ENCODE measurements at regions not wholly inside any gene's neighbourhood (a gene's known extent, or its start where the extent isn't known, plus 50 kb on each side); places are given as distances from the start of the nearest gene placed in this dataset.

- H3K79me2 ChIP-seq (ENCODE audit: control insufficient read depth, insufficient read depth, low read length) = no peaks in the 10 kb centered on the region
These were observed 1129.6 kb upstream of the GBE1 start for GRCh38 chr3:82891028-82891427.

More at GRCh38 chr3:82891028-82891427, 1129.6 kb upstream of the GBE1 start:
- CTCF ChIA-PET (ENCODE audit: low intra/inter-chr PET ratio) = no interaction called here
- Histone ChIP-seq H3K9ac (ENCODE audit: insufficient read depth in 1 of 2, low read depth in 2 of 2, low read length in 2 of 2) (no peak overlapping the region), H3K9me3 (replicated peaks; ENCODE audit: control insufficient read depth, insufficient read depth, low read depth, low read length) (no peaks in the 10 kb centered on the region), H2AFZ (ENCODE audit: low read depth, low read length) (no peak overlapping the region), H4K20me1 (replicated peaks; ENCODE audit: control insufficient read depth, insufficient read depth, low read length) (no peaks in the 10 kb centered on the region), H3K27me3 (ENCODE audit: control insufficient read depth in 2 of 2, insufficient read depth in 2 of 2, low read length in 2 of 2) (no peaks in the 10 kb centered on the region), H3K27ac (ENCODE audit: extremely low read depth, low read depth, low read length) (no peak overlapping the region), H3K36me3 (ENCODE audit: control insufficient read depth, insufficient read depth, low read length) (no peaks in the 10 kb centered on the region), H3K4me1 (replicated peaks in 1 of 2; ENCODE audit: control insufficient read depth in 2 of 2, insufficient read depth in 2 of 2, low read length in 2 of 2) (no peaks in the 10 kb centered on the region), H3K4me3 (no peak overlapping the region), H3K4me2 (ENCODE audit: insufficient read depth, low read length) (no peak overlapping the region), H3K9me1 (ENCODE audit: control insufficient read depth, insufficient read depth, low read length) (no peaks in the 10 kb centered on the region)
- FAIRE-seq = no peak
- ATAC-seq = no peak
- no TSS peak for BruUV-seq (replicated peaks)
- WGBS (ENCODE audit: insufficient coverage, low coverage, missing lambda C conversion rate) = 0% methylated on average over 3 of the region's 3 CpGs
- no peak for DNase-seq (ENCODE audit: extremely low read depth in 1 of 4, low spot score in 3 of 4)
- in situ Hi-C loops (cut with MboI) = no loop called here
- POLR2A ChIA-PET = no interaction called here
- intact Hi-C loops (cut with micrococcal nuclease) = no loop called here
- no peak for TF ChIP-seq ZNF76 (CRISPR knock-in tag; IDR thresholded peaks at IDR 0.05; ENCODE audit: borderline replicate concordance)
- no peak for TF ChIP-seq USF1 (CRISPR knock-in tag; IDR thresholded peaks at IDR 0.05)
- TF ChIP-seq MYBL2 (IDR thresholded peaks at IDR 0.05; ENCODE audit: low read depth) = no peak
- no peak for TF ChIP-seq MYBL2 (CRISPR knock-in tag; IDR thresholded peaks at IDR 0.05; ENCODE audit: borderline replicate concordance)
- TF ChIP-seq RBFOX2 (IDR thresholded peaks at IDR 0.05; ENCODE audit: low read depth, low read length) = no peak
- no peak for TF ChIP-seq ETV1 (tag; conservative IDR thresholded peaks at IDR 0.05; ENCODE audit: low read depth)
- TF ChIP-seq SRSF3 (IDR thresholded peaks at IDR 0.05; ENCODE audit: insufficient read depth, low read length) = no peak
- no peak for TF ChIP-seq REST (IDR thresholded peaks at IDR 0.05; ENCODE audit: borderline replicate concordance)
- no peak for TF ChIP-seq REST (CRISPR knock-in tag; IDR thresholded peaks at IDR 0.05; ENCODE audit: low read depth)
- no peak for TF ChIP-seq BRF1 (IDR thresholded peaks at IDR 0.05; ENCODE audit: borderline replicate concordance, extremely low read depth, insufficient read length)
